Renal cortex interstitium (tissue), 11 donors: ENCODE measurements at regions not wholly inside any gene's neighbourhood (a gene's known extent, or its start where the extent isn't known, plus 50 kb on each side); places are given as distances from the start of the nearest gene placed in this dataset.
A peak's percentile ranks its signal among the peaks of the same experiment; 100 is the strongest.

Source experiments
- DNase-seq, 11 donors: peaks; one replicate each; pipeline ENCODE4 v3.0.0-alpha.2; 2013; ENCODE audit warnings: low read depth in 9 of 11, low spot score in 4 of 11; ENCODE audit errors: extremely low read depth in 1 of 11

GRCh38 chr5:171617817-171618591 is 167.6 kb upstream of the SMIM23 start:
- no peak for DNase-seq

- DNase-seq, result no peak
These were observed 166.4 kb upstream of the SMIM23 start for GRCh38 chr5:171619196-171619595.

- DNase-seq, result no peak
These were observed 165.9 kb upstream of the SMIM23 start for GRCh38 chr5:171619744-171620143.

GRCh38 chr5:171622010-171622409 is 163.6 kb upstream of the SMIM23 start:
- no peak for DNase-seq

GRCh38 chr5:171623107-171623506 is 162.5 kb upstream of the SMIM23 start:
- no peak for DNase-seq

- DNase-seq, result peak in 5 of 11 donors; percentile 31 to 66 (median 43)
These were observed 162.0 kb upstream of the SMIM23 start for GRCh38 chr5:171623551-171624097.

GRCh38 chr5:171624396-171624795 is 161.2 kb upstream of the SMIM23 start:
- peak in 4 of 11 donors; percentile 26 to 51 (median 32) for DNase-seq

- DNase-seq, result no peak
These were observed 160.0 kb upstream of the SMIM23 start for GRCh38 chr5:171625646-171626045.

GRCh38 chr5:171627936-171628632 is 157.5 kb upstream of the SMIM23 start:
- DNase-seq, result no peak

- no peak for DNase-seq
These were observed 157.0 kb upstream of the SMIM23 start for GRCh38 chr5:171628633-171628974.

GRCh38 chr5:171629221-171629620 is 156.4 kb upstream of the SMIM23 start:
- DNase-seq, result no peak

GRCh38 chr5:171629628-171630349 is 155.8 kb upstream of the SMIM23 start:
- DNase-seq, result peak in 6 of 11 donors; percentile 32 to 51 (median 44)

- DNase-seq, result no peak
These were observed 155.1 kb upstream of the SMIM23 start for GRCh38 chr5:171630350-171631065.

GRCh38 chr5:171632616-171633015 is 153.0 kb upstream of the SMIM23 start:
- DNase-seq, result no peak

GRCh38 chr5:171633776-171634470 is 151.7 kb upstream of the SMIM23 start:
- DNase-seq, result no peak

- no peak for DNase-seq
These were observed 151.1 kb upstream of the SMIM23 start for GRCh38 chr5:171634511-171634910.

GRCh38 chr5:171635028-171635427 is 150.6 kb upstream of the SMIM23 start:
- no peak for DNase-seq

- DNase-seq, result no peak
These were observed 149.9 kb upstream of the SMIM23 start for GRCh38 chr5:171635561-171636245.
